Activated CD4-positive, alpha-beta T cell treated with anti-CD3 and anti-CD28 coated beads, Interleukin-2, Interleukin-4, amounts not matched to agents 100 ng/mL and 50 ng/mL, durations not matched to agents 16 hours and 8 hours (primary cell): ENCODE measurements at regions not wholly inside any gene's neighbourhood (a gene's known extent, or its start where the extent isn't known, plus 50 kb on each side); places are given as distances from the start of the nearest gene placed in this dataset.
A peak's percentile ranks its signal among the peaks of the same experiment; 100 is the strongest.
"Not testable (repeated sequence)": the region's sequence is repeated elsewhere in the genome, so short reads cannot be mapped to it uniquely, and the experiment has no call there.

Source experiments
- DNase-seq: peaks from one replicate; pipeline ENCODE4 v3.0.0-alpha.2; 2020; ENCODE audit warnings: low spot score

- DNase-seq = no peak
These were observed 708.2 kb downstream of the BRINP3 start for GRCh38 chr1:189769448-189769847.

- no peak for DNase-seq
These were observed 702.9 kb downstream of the BRINP3 start for GRCh38 chr1:189774721-189775287.

- DNase-seq = no peak
These were observed 702.3 kb downstream of the BRINP3 start for GRCh38 chr1:189775343-189775742.

GRCh38 chr1:189779034-189779433 lies 698.6 kb downstream of the BRINP3 start:
- DNase-seq = no peak

GRCh38 chr1:189782295-189782694 lies 695.4 kb downstream of the BRINP3 start:
- no peak for DNase-seq

GRCh38 chr1:189783456-189783855 lies 694.2 kb downstream of the BRINP3 start:
- DNase-seq = no peak

GRCh38 chr1:189786761-189787160 lies 690.9 kb downstream of the BRINP3 start:
- no peak for DNase-seq

- no peak for DNase-seq
These were observed 690.5 kb downstream of the BRINP3 start for GRCh38 chr1:189787201-189787600.

GRCh38 chr1:189790335-189790734 lies 687.3 kb downstream of the BRINP3 start:
- no peak for DNase-seq

- DNase-seq = no peak
These were observed 674.3 kb downstream of the BRINP3 start for GRCh38 chr1:189803364-189803763.

- no peak for DNase-seq
These were observed 673.3 kb downstream of the BRINP3 start for GRCh38 chr1:189804352-189804751.

GRCh38 chr1:189805735-189806134 lies 671.9 kb downstream of the BRINP3 start:
- DNase-seq = no peak

- not testable (repeated sequence) for DNase-seq
These were observed 667.0 kb downstream of the BRINP3 start for GRCh38 chr1:189810639-189811038.

GRCh38 chr1:189811960-189812359 lies 665.7 kb downstream of the BRINP3 start:
- no peak for DNase-seq

GRCh38 chr1:189816558-189816957 lies 661.1 kb downstream of the BRINP3 start:
- no peak for DNase-seq

- DNase-seq = no peak
These were observed 657.9 kb downstream of the BRINP3 start for GRCh38 chr1:189819751-189820150.

GRCh38 chr1:189821833-189822232 lies 655.8 kb downstream of the BRINP3 start:
- DNase-seq = no peak

- no peak for DNase-seq
These were observed 642.9 kb downstream of the BRINP3 start for GRCh38 chr1:189834813-189835212.

- DNase-seq = no peak
These were observed 630.1 kb downstream of the BRINP3 start for GRCh38 chr1:189847613-189848012.

GRCh38 chr1:189851806-189852367 lies 625.8 kb downstream of the BRINP3 start:
- no peak for DNase-seq

GRCh38 chr1:189859385-189859977 lies 618.2 kb downstream of the BRINP3 start:
- DNase-seq = peak; percentile 24

- no peak for DNase-seq
These were observed 611.1 kb downstream of the BRINP3 start for GRCh38 chr1:189866606-189867005.

- no peak for DNase-seq
These were observed 609.6 kb downstream of the BRINP3 start for GRCh38 chr1:189868021-189868420.
